H9 (cell line): ENCODE measurements at regions not wholly inside any gene's neighbourhood (a gene's known extent, or its start where the extent isn't known, plus 50 kb on each side); places are given as distances from the start of the nearest gene placed in this dataset.

Experiments
- DNase-seq: peaks from one replicate; pipeline ENCODE4 v3.0.0-alpha.2; 2017
- H2AFZ ChIP-seq: one replicate; pipeline ENCODE4 v1.6.1; 2013; ENCODE audit warnings: mild to moderate bottlenecking, low read length, control low read depth, moderate library complexity
- H2AK5ac ChIP-seq: 2 replicates; pipeline ENCODE4 v1.6.1; 2013; ENCODE audit warnings: low read length, control low read depth, mixed read lengths; ENCODE audit not compliant: insufficient read length
- H2BK120ac ChIP-seq: one replicate; pipeline ENCODE4 v1.6.1; 2013; ENCODE audit warnings: low read depth, mild to moderate bottlenecking, low read length, control low read depth, inconsistent platforms; ENCODE audit not compliant: poor library complexity, severe bottlenecking
- H2BK12ac ChIP-seq: 2 replicates; pipeline ENCODE4 v1.6.1; 2013; ENCODE audit warnings: low read length, control low read depth, mixed read lengths, low read depth; ENCODE audit not compliant: insufficient read length
- H2BK15ac ChIP-seq: 2 replicates; pipeline ENCODE4 v1.6.1; 2013; ENCODE audit warnings: low read depth, low read length, control low read depth
- H2BK20ac ChIP-seq: one replicate; pipeline ENCODE4 v1.6.1; 2013; ENCODE audit warnings: low read depth, mild to moderate bottlenecking, low read length, control low read depth, inconsistent platforms; ENCODE audit not compliant: poor library complexity, severe bottlenecking
- H2BK5ac ChIP-seq: 2 replicates; pipeline ENCODE4 v1.6.1; 2013; ENCODE audit warnings: low read length, control low read depth, mixed read lengths; ENCODE audit not compliant: insufficient read length
- H3K14ac ChIP-seq: 2 replicates; pipeline ENCODE4 v1.6.1; 2013; ENCODE audit warnings: low read length, control low read depth; ENCODE audit not compliant: insufficient read depth
- H3K18ac ChIP-seq: 2 replicates; pipeline ENCODE4 v1.6.1; 2013; ENCODE audit warnings: low read depth, mild to moderate bottlenecking, mixed read lengths, low read length, control low read depth; ENCODE audit not compliant: insufficient read length
- H3K23ac ChIP-seq: 2 replicates; pipeline ENCODE4 v1.6.1; 2013; ENCODE audit warnings: low read length, control low read depth, mixed read lengths, low read depth; ENCODE audit not compliant: insufficient read length
- H3K23me2 ChIP-seq: 2 replicates; pipeline ENCODE4 v1.6.1; 2013; ENCODE audit warnings: low read depth, mild to moderate bottlenecking, mixed read lengths, low read length, control low read depth; ENCODE audit not compliant: insufficient read length, poor library complexity, severe bottlenecking
- H3K27ac ChIP-seq: 2 replicates; pipeline ENCODE4 v1.5.1; 2013; ENCODE audit warnings: low read length, control low read depth, mixed read lengths, low read depth; ENCODE audit not compliant: insufficient read length
- H3K27me3 ChIP-seq: 2 replicates; pipeline ENCODE4 v1.6.1; 2013; ENCODE audit warnings: low read length, control low read depth, inconsistent platforms; ENCODE audit not compliant: insufficient read depth
- H3K4ac ChIP-seq: 2 replicates; pipeline ENCODE4 v1.6.1; 2013; ENCODE audit warnings: low read depth, mild to moderate bottlenecking, control low read depth, inconsistent platforms, low read length, moderate library complexity
- H3K4me1 ChIP-seq: 2 replicates; pipeline ENCODE4 v1.6.1; 2013; ENCODE audit warnings: low read length, control low read depth, inconsistent platforms; ENCODE audit not compliant: insufficient read depth
- H3K4me2 ChIP-seq: 2 replicates; pipeline ENCODE4 v1.6.1; 2013; ENCODE audit warnings: low read length, control low read depth, mixed read lengths; ENCODE audit not compliant: insufficient read length, insufficient read depth
- H3K56ac ChIP-seq: 2 replicates; pipeline ENCODE4 v1.6.1; 2013; ENCODE audit warnings: low read depth, mild to moderate bottlenecking, mixed read lengths, low read length, control low read depth; ENCODE audit not compliant: insufficient read length
- H3K79me1 ChIP-seq: 2 replicates; pipeline ENCODE4 v1.6.1; 2013; ENCODE audit warnings: low read depth, mild to moderate bottlenecking, moderate library complexity, low read length, control low read depth, inconsistent platforms; ENCODE audit not compliant: insufficient read depth, poor library complexity, severe bottlenecking
- H3K79me2 ChIP-seq: 2 replicates; pipeline ENCODE4 v1.6.1; 2013; ENCODE audit warnings: low read length, control low read depth, inconsistent platforms; ENCODE audit not compliant: insufficient read depth
- H3K9ac ChIP-seq: 2 replicates; pipeline ENCODE4 v1.6.1; 2013; ENCODE audit warnings: low read length, control low read depth, mixed read lengths; ENCODE audit not compliant: insufficient read length; ENCODE audit errors: extremely low read depth
- H3K9me3 ChIP-seq: one replicate; pipeline ENCODE4 v1.6.1; 2013; ENCODE audit warnings: low read depth, low read length, inconsistent platforms; ENCODE audit not compliant: control insufficient read depth
- H3T11ph ChIP-seq: one replicate; pipeline ENCODE4 v1.6.1; 2013; ENCODE audit warnings: mild to moderate bottlenecking, low read length, control low read depth, inconsistent platforms
- H4K20me1 ChIP-seq: one replicate; pipeline ENCODE4 v1.6.1; 2013; ENCODE audit not compliant: control insufficient read depth, insufficient read length, insufficient read depth
- H4K5ac ChIP-seq: 2 replicates; pipeline ENCODE4 v1.6.1; 2013; ENCODE audit warnings: low read depth, mild to moderate bottlenecking, mixed read lengths, low read length, control low read depth; ENCODE audit not compliant: insufficient read length
- H4K8ac ChIP-seq: replicated peaks from 2 replicates; pipeline ENCODE4 v1.6.1; 2013; ENCODE audit warnings: low read length, control low read depth, mixed read lengths, low read depth; ENCODE audit not compliant: insufficient read length
- H4K91ac ChIP-seq: 2 replicates; pipeline ENCODE4 v1.6.1; 2013; ENCODE audit warnings: low read depth, mild to moderate bottlenecking, moderate library complexity, mixed read lengths, low read length, control low read depth; ENCODE audit not compliant: insufficient read length
- H3K27ac Mint-ChIP-seq, 3 experiments: 2 replicates in 2 of 3; 3 replicates in 1 of 3; pipeline ENCODE4 v1.8.0; 2020 to 2021; ENCODE audit warnings: mixed read lengths in 3 of 3, mild to moderate bottlenecking in 1 of 3, moderate library complexity in 1 of 3
- H3K27me3 Mint-ChIP-seq: 2 replicates; pipeline ENCODE4 v1.8.0; 2021; ENCODE audit warnings: low read depth, mild to moderate bottlenecking, moderate library complexity, mixed read lengths
- H3K36me3 Mint-ChIP-seq, 3 experiments: 2 replicates in 2 of 3; 3 replicates in 1 of 3; pipeline ENCODE4 v1.8.0; 2020 to 2021; ENCODE audit warnings: low read depth in 3 of 3, mixed read lengths in 3 of 3; ENCODE audit not compliant: insufficient read depth in 1 of 3
- H3K4me1 Mint-ChIP-seq, 2 experiments: 2 replicates each; pipeline ENCODE4 v1.8.0; 2020; ENCODE audit warnings: mixed read lengths in 2 of 2
- H3K4me3 Mint-ChIP-seq, 2 experiments: 2 replicates in 1 of 2; 3 replicates in 1 of 2; pipeline ENCODE4 v1.8.0; 2020 to 2021; ENCODE audit warnings: mild to moderate bottlenecking in 2 of 2, mixed read lengths in 2 of 2, moderate library complexity in 1 of 2
- H3K9me3 Mint-ChIP-seq, 2 experiments: 2 replicates in 1 of 2; 3 replicates in 1 of 2; pipeline ENCODE4 v1.8.0; 2020; ENCODE audit warnings: mild to moderate bottlenecking in 2 of 2, mixed read lengths in 2 of 2, moderate library complexity in 1 of 2
- CTCF ChIP-seq: fragments of 200-600 bp; sonication (generic); conservative IDR thresholded peaks from 3 replicates; pipeline ENCODE4 v1.8.0; 2021; ENCODE audit warnings: antibody characterized with exemption, mild to moderate bottlenecking
- WGBS: extraction: QIAGEN DNeasy Blood & Tissue Kit; methylation state at CpG from one replicate; pipeline ENCODE4 v1.1.7; 2013; ENCODE audit warnings: missing lambda C conversion rate, low lambda C conversion rate, mixed read lengths; ENCODE audit not compliant: insufficient read length; ENCODE audit errors: extremely low coverage; 5-methylcytosine and 5-hydroxymethylcytosine counted together

DNA sequence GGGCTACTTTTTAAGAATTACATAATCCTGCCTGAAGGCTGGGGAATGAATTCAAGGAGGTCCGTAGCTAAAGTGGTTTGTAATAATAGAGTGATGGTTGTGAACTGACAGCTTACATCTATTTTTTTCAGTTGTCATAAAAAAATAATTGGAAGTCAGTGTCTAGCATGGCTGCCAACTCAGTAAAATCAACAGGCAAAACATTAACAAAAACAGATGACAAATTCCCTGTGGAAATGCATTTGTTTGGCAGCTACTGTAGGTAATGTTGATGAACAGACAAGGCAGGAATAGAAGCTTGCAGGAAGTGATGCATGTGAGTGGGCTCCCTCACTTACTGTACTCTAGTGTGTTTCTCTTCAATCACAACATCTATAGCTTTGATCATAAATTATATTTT, 766.0 kb upstream of the POT1 start:
- whole genome bisulfite sequencing: no CpG with 5 or more reads among the region's 1 CpG
- Histone ChIP-seq H2BK120ac (no peak overlapping the region), H2BK15ac (no peak overlapping the region), H4K20me1 (no peaks in the 10 kb centered on the region), H3K4me1 (no peaks in the 10 kb centered on the region), H2BK12ac (no peak overlapping the region), H2AFZ (no peak overlapping the region), H2AK5ac (no peak overlapping the region), H2BK20ac (no peak overlapping the region), H2BK5ac (no peak overlapping the region), H3K79me1 (no peaks in the 10 kb centered on the region), H3K4ac (no peak overlapping the region), H3K23me2 (no peaks in the 10 kb centered on the region), H3K18ac (no peak overlapping the region), H3T11ph (no peak overlapping the region), H3K27me3 (no peaks in the 10 kb centered on the region), H4K5ac (no peak overlapping the region), H4K91ac (no peak overlapping the region), H3K9ac (no peak overlapping the region), H3K23ac (no peak overlapping the region), H3K14ac (no peak overlapping the region), H3K4me2 (no peak overlapping the region), H4K8ac (no peak overlapping the region), H3K79me2 (no peaks in the 10 kb centered on the region), H3K56ac (no peak overlapping the region), H3K9me3 (no peaks in the 10 kb centered on the region), H3K27ac (no peak overlapping the region)
- no peaks in the 10 kb centered on the region for H3K27me3 Mint-ChIP-seq
- H3K4me3 Mint-ChIP-seq: no peak overlapping the region
- DNase-seq: no peak
- no peaks in the 10 kb centered on the region; a peak in 2 of 5 replicates for H3K9me3 Mint-ChIP-seq
- no peak for TF ChIP-seq CTCF
- H3K27ac Mint-ChIP-seq: no peak overlapping the region
- no peaks in the 10 kb centered on the region for H3K36me3 Mint-ChIP-seq
- H3K4me1 Mint-ChIP-seq: no peaks in the 10 kb centered on the region
